Parathyroid adenoma (tissue), 2 donors: ENCODE measurements at regions not wholly inside any gene's neighbourhood (a gene's known extent, or its start where the extent isn't known, plus 50 kb on each side); places are given as distances from the start of the nearest gene placed in this dataset.
"Not testable (repeated sequence)": the region's sequence is repeated elsewhere in the genome, so short reads cannot be mapped to it uniquely, and the experiment has no call there.

Source experiments
- H2AFZ ChIP-seq: fragments of 300-600 bp; sonication (generic); one replicate; pipeline ENCODE4 v1.7.0; 2017; ENCODE audit warnings: antibody characterized with exemption, mild to moderate bottlenecking
- H3K27ac ChIP-seq: fragments of 300-600 bp; sonication (generic); one replicate; pipeline ENCODE4 v1.7.0; 2017
- H3K27me3 ChIP-seq: fragments of 300-600 bp; sonication (generic); one replicate; pipeline ENCODE4 v1.7.0; 2017; ENCODE audit warnings: low read length; ENCODE audit not compliant: control insufficient read depth, insufficient read depth
- H3K36me3 ChIP-seq: fragments of 300-600 bp; sonication (generic); one replicate; pipeline ENCODE4 v1.7.0; 2017; ENCODE audit warnings: low read length; ENCODE audit not compliant: control insufficient read depth, insufficient read depth
- H3K4me1 ChIP-seq: fragments of 300-600 bp; sonication (generic); one replicate; pipeline ENCODE4 v1.7.0; 2017; ENCODE audit warnings: control low read depth
- H3K4me2 ChIP-seq: fragments of 300-600 bp; sonication (generic); one replicate; pipeline ENCODE4 v1.7.0; 2017; ENCODE audit warnings: low read length
- H3K4me3 ChIP-seq: fragments of 300-600 bp; sonication (generic); one replicate; pipeline ENCODE4 v1.7.0; 2017; ENCODE audit warnings: low read depth, low read length
- H3K79me2 ChIP-seq: fragments of 300-600 bp; sonication (generic); one replicate; pipeline ENCODE4 v1.7.0; 2017; ENCODE audit warnings: control low read depth
- H3K9ac ChIP-seq: fragments of 300-600 bp; sonication (generic); one replicate; pipeline ENCODE4 v1.7.0; 2017; ENCODE audit warnings: mild to moderate bottlenecking
- H3K9me3 ChIP-seq: fragments of 300-600 bp; sonication (generic); one replicate; pipeline ENCODE4 v1.7.0; 2017; ENCODE audit warnings: low read length; ENCODE audit not compliant: control insufficient read depth
- TF ChIP-seq, protein P1 (sequence below): fragments of 300-600 bp; sonication (generic); IDR thresholded peaks from one replicate; pipeline ENCODE4 v1.7.0; 2017; ENCODE audit warnings: antibody characterized with exemption, mild to moderate bottlenecking
- donor health status: primary hyperparathyroidism.

DNA sequence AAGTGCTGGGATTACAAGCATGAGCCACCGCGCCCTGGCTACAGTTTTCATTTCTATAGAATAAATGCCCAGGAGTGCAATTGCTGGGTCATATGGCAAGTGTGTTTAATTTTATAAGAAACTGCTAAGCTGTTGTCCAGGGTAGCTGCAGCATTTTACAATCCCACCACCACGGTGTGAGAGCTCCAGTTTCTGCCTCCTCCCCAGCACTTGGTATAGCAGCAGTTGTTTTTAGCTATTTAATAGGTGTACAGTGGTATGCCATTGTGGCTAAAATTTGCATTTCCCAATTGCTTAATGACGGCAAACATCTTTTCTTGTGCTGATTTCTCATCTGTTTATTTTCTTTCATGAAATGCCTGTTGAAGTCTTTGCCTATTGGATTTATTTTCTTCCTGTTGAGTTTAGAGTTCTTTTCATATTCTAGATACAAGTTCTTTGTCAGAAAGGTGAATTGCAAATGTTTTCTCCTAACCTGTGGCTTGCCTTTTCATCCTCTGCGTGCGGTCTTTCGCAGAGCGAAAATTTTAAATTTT lies 100.3 kb downstream of the NDFIP1 start:
- H3K79me2 ChIP-seq = no peaks in the 10 kb centered on the region
- no peak overlapping the region for H2AFZ ChIP-seq
- TF ChIP-seq, protein P1, sequence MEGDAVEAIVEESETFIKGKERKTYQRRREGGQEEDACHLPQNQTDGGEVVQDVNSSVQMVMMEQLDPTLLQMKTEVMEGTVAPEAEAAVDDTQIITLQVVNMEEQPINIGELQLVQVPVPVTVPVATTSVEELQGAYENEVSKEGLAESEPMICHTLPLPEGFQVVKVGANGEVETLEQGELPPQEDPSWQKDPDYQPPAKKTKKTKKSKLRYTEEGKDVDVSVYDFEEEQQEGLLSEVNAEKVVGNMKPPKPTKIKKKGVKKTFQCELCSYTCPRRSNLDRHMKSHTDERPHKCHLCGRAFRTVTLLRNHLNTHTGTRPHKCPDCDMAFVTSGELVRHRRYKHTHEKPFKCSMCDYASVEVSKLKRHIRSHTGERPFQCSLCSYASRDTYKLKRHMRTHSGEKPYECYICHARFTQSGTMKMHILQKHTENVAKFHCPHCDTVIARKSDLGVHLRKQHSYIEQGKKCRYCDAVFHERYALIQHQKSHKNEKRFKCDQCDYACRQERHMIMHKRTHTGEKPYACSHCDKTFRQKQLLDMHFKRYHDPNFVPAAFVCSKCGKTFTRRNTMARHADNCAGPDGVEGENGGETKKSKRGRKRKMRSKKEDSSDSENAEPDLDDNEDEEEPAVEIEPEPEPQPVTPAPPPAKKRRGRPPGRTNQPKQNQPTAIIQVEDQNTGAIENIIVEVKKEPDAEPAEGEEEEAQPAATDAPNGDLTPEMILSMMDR = no peak
- no peaks in the 10 kb centered on the region for H3K9me3 ChIP-seq
- H3K27ac ChIP-seq = no peak overlapping the region
- H3K36me3 ChIP-seq = no peaks in the 10 kb centered on the region
- H3K9ac ChIP-seq = no peak overlapping the region
- H3K27me3 ChIP-seq = no peaks in the 10 kb centered on the region
- no peaks in the 10 kb centered on the region for H3K4me1 ChIP-seq
- H3K4me3 ChIP-seq = no peak overlapping the region
- no peak overlapping the region for H3K4me2 ChIP-seq

GRCh38 chr5:142208244-142208643 lies 99.7 kb downstream of the NDFIP1 start:
- not testable (repeated sequence) for H3K27me3 ChIP-seq, H3K4me1 ChIP-seq, H2AFZ ChIP-seq, H3K27ac ChIP-seq, H3K9ac ChIP-seq, H3K9me3 ChIP-seq, H3K36me3 ChIP-seq, H3K4me2 ChIP-seq, H3K4me3 ChIP-seq, H3K79me2 ChIP-seq

DNA sequence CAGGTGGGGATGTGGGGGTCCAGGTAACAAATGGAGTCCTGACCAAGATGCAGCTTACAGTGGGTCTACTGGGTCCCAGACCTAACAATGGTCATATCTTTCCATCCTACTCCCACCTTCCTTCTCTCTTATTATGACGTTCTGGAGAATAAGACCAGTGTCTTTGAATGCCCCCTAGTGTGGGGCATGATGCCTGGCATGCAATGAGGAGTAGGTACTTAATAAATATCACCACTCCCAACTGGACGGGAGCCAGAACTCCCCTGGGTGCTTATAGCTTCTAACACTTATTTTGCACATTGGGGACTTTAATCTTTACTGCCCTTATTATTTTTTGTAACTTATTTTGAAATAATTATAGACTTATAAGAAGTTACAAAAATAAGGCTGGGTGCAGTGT lies 98.2 kb downstream of the NDFIP1 start:
- Histone ChIP-seq H3K9ac (no peak overlapping the region), H3K79me2 (no peaks in the 10 kb centered on the region), H3K27me3 (no peaks in the 10 kb centered on the region), H3K4me2 (no peak overlapping the region), H3K4me1 (no peaks in the 10 kb centered on the region), H3K36me3 (no peaks in the 10 kb centered on the region), H2AFZ (no peak overlapping the region), H3K4me3 (no peak overlapping the region), H3K9me3 (no peaks in the 10 kb centered on the region), H3K27ac (no peak overlapping the region)
- TF ChIP-seq, protein P1 = no peak

DNA sequence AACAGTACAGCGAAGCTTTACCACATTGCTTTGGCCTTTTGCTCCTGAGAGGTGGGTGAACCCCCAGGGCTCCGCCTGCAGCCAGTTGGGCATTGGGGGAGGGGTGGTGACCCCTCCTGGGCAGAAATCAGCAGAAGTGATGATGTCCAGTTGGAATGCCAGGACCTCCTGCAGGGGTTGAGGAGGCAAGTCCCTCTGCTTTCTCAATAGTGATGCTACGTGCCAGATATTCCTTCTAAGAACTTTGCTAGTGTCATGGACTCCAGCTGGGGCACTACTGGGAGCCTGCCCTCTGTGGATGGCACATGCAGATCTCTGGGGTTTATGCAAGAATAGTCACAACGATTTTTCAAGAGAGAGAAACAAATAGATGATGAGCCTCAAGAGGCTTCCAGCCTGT lies 95.6 kb downstream of the NDFIP1 start:
- H3K4me3 ChIP-seq = no peak overlapping the region
- H3K4me2 ChIP-seq = no peak overlapping the region
- H3K27ac ChIP-seq = no peak overlapping the region
- no peaks in the 10 kb centered on the region for H3K27me3 ChIP-seq
- H3K9me3 ChIP-seq = no peaks in the 10 kb centered on the region
- H2AFZ ChIP-seq = no peak overlapping the region
- H3K9ac ChIP-seq = no peak overlapping the region
- H3K79me2 ChIP-seq = no peaks in the 10 kb centered on the region
- H3K36me3 ChIP-seq = no peaks in the 10 kb centered on the region
- TF ChIP-seq, protein P1 = no peak
- H3K4me1 ChIP-seq = no peaks in the 10 kb centered on the region
